HG02973 (cell line): ENCODE measurements at regions not wholly inside any gene's neighbourhood (a gene's known extent, or its start where the extent isn't known, plus 50 kb on each side); places are given as distances from the start of the nearest gene placed in this dataset.

Experiments
- ATAC-seq: cut with Tn5 transposase; IDR thresholded peaks from one replicate; pipeline ENCODE4 v1.9.1; 2021; ENCODE audit warnings: moderate library complexity; ENCODE audit not compliant: unreplicated experiment

DNA sequence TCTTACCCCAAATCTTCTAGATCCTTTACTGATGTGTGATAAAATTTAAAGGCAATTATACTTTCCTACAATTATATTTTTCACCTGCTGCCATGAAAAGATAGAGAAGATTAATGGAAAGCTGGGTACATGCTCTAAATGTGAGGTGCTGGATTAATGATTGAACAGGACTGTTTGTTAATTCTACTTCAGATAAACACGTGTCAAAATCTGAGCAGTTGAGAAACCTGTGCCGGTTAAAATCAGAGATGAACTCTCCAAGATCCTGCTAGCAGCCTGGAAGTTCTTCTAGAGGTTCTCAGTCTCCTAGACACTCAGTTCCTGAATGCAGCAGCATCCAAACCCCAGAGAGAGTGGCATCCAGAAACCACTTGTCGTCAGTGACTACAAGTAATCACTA is 69.2 kb downstream of the INHBA start:
- ATAC-seq: no peak

DNA sequence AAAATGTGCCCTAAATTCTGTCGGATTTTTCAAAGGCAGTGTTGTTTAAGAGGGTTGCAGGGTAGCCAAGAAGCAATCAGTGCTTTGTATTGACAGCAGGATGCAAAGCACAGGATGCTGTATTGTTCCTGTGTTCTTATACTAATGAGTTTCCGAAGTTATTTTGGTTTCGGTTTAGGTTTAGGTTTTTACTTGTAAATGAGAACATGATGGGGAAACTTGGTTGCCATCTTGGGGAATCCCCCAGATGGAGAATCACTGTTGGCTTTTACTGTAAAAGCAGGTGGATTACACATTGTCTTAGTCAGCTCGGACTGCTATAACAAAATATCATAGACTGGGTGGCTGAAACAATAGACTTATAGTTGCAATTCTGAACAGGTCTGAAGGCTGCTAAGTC is 72.1 kb downstream of the INHBA start:
- peak; percentile 85 for ATAC-seq

DNA sequence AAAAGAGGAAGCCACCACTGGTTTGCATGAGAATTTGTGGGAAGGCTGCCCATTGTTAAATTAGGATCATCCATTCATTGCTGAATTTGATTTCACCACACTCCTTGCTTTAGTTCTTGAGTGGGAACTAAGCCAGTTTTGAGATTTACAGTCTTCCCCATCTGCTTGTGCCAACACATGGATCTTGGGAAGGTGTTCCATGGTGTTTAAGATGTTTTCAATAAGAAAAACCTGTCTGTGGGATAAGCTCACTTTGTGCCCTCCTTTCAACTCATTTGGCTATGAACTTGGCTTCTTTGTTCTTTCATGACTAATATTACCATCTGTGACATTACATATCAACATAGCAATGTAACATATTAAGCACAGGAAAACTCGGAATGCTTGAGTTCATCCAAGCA is 73.2 kb downstream of the INHBA start:
- ATAC-seq: no peak

DNA sequence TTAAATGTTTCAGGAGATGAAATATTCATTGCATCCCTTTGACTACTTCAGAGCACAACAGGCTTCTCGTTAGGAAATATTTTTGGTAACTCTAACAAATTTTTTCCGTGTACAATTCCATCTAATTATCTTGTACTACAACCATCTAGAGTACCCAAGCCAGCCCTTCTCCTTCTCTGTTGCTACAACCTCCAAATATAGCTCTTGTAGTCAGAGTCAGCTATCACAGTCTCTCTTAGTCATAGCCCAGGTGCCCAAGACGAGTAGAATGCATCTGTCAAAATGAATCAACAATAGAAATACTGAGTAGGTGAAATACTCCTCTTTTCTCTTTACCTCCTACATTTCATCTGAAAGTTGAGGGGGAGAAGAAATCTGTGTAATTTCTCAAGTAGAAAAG is 74.0 kb downstream of the INHBA start:
- ATAC-seq: peak; percentile 45

DNA sequence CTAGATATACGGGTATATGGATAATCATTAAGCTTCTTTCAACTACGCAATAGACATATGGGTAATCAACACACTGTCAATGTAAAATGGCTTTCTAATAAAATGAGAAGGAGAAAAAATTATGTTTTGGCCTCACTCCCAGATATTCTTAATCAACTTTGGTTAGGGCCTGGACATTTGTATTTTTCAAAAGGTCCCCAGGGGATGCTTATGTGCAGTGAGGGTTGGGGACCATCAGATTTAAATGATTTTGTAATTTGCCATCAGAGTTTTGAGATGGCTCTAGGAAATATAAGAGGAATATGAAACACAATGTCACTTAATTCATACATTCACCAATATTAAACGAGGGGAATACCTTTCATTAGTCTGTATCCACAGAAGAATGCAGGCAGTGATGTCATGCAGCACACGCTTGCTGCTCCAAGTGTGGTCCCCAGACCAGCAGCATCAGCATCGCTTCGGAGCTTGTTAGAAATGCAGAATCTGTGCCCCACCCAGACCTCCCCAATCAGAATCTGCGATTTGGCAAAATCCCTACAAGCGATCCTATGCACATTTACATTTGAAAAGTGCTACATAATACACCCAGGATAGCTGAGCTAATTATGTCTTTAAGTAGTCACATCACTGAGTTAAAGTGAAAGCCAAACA is 75.1 kb downstream of the INHBA start:
- ATAC-seq: no peak

DNA sequence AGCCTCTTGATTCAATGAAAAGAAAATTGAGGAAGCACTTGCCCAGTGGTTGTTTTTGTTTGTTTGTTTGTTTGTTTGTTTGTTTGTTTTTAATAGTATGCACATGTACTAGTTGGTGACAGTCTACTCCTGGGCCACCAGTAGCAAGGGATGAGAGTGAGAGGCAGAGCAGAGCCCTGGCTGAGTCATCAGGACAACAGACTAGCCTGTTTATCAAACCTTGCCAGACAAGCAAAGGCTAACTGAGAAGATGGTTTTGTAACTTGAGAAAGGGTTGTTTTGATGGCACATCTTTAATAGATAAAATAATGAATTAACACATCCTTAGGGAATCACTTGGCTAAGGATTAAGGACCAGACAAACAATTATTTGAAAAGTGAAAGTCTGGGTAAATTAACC is 78.1 kb downstream of the INHBA start:
- ATAC-seq: no peak

DNA sequence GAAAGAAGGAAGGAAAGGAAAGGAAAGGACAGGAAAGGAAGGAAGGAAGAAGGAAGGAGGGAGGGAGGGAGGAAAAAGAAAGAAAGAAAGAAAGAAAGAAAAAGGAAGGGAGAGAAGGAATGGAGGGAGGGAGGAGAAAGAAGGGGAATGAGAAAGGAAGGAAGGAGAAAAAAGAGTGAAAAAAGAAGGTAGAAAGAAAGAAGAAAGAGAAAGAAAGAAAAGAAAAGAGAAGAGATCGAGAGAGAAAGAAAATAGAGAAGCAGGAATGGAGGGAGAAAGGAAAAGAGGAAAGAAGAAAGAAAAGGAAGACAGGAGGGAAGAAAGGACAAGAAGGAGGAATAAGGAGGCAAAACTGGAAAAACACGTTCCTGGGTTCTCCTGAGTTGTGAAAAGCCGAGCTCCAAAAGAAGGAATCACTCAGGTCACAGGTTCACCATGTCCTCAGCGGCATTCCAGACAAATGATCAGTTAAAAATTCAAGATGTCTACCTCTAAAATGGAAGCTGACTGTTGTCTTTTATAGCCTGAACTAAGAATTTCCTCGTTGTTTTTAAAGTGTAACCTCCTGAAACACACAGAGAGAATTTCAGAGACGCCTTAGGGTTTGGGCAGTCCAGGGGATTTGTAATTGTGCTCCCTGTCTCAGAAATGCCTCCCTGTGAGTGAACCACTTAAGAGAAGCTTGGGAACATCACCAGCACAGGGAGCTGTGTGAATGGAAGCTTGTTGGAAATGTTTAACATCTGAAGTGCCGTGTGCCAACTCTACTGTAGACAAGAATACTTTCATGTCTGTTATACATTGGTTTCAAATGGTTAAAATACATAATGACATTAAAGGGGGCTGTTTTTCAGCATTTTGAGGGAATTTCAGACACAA is 80.7 kb downstream of the INHBA start:
- ATAC-seq: no peak

DNA sequence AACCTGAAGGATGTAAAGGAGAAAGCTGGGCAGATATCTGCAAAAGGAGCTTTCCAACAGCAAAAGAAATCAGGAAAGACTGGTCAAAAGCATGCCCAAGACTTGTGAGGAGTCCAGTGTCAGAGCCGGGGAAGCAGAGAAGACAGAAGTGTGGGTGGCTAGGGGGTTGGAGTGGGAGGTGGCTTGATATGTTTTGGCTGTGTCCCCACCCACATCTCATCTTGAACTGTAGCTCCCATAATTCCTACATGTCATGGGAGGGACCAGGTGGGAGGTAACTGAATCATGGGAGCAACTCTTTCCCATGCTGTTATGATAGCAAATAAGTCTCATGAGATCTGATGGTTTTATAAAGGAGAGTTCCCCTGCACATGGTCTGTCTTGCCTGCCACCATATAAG is 84.9 kb downstream of the INHBA start:
- ATAC-seq: no peak

DNA sequence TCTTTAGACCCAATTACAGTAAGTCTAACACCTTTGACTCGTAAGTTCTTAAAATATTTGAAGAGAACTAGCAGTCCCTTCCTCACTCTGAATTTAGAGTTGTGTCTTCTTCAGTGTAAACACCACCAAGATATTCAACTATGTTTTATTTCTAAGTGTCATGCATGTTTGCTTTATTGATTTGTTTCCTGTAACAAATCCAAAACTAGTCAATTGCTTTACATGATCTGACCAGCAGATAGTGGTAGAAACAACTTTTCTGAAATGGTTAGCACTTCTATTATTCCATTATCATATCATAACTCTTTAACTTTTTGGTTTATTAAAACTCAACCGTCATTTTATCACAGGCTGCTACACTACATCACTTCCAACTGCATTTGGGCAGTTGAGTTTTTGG is 90.1 kb downstream of the INHBA start:
- ATAC-seq: no peak

DNA sequence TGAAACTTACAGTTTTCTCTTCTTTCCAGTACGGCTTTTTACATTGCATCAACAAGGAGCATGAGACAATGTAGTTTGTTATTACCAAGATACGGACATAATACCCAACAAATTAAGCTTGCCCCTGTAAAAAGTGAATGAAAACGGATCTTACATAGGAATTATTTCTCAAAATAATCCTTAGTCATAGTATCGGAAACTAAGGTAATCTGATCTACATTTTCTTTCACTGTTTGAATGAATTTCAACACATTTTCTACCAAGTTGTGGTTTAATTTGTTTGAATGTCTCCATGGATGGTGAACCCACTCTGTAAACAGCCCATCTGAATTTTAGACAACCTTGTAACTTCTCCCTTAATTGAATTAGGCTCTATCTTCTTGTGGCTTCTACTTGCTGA is 90.5 kb downstream of the INHBA start:
- no peak for ATAC-seq

DNA sequence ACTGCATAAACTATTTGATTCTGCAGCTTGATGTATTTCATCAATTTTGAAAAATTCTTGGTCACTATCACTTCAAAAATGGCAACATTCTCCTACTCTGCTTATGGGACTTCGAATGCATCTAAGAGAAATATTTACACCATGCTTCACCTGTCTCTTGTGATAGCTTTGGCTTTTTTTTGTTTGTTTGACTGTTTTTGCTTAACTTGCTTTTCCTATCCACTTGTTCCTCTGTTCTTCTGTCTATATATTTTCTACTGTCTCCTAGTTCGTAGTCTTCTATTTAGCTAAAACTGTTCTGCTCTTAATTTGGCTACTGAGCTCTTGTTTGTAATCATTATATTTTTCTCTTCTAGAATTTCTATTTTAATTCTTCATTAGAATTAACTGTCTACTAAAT is 94.4 kb downstream of the INHBA start:
- ATAC-seq: no peak

DNA sequence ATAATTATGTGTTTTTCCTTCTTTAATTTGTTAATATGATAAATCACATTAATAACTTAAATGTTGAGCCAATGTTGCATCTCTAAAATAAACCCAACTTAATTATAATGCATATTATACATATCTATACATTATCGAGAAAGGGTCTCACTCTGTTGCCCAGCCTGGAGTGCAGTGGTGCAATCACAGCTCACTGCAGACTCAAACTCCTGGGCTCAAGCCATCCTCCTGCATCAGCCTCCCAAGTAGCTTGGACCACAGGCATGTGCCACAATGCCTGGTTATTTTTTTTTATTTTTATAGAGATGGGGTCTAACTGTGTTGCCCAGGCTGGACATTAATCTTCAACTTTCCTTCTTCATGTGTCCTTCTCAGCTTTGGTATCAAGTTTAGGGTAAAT is 98.9 kb downstream of the INHBA start:
- ATAC-seq: no peak

DNA sequence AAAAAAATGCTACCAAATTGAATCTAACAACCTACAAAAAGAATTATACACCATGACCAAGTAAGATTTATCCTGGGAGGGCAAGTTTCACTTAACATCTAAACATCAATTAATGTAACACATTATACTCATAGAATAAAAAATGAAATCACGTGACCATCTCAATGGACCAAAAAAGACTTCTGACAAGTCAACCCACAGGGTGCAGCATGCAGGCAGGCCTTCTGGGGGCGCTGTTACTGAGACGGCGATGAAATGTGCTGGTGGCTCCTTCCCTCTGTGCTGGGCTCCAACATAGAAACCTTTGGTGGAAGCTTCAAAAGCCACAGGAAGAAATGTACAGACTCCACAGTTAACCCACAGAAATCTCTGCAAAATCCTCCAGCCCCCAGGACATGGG is 103.1 kb downstream of the INHBA start:
- no peak for ATAC-seq

DNA sequence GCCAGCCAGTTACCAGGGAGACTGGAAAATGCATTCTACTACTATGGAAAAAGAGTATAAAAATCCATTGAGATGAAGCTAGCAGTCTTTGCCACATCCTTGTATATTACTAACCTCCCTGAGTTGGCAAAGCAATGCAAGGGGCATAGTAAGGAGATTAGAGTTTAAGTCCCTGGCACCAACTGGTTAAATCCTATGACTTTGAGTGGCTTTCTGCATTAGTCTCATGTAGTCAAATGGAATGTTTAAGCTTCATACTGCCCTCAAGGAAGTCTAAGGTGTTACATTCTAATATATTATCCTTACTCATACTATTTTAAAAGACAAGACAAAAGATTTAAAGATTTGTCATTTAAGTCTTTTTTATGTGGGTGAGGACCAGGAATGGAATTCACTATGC is 110.1 kb downstream of the INHBA start:
- no peak for ATAC-seq

DNA sequence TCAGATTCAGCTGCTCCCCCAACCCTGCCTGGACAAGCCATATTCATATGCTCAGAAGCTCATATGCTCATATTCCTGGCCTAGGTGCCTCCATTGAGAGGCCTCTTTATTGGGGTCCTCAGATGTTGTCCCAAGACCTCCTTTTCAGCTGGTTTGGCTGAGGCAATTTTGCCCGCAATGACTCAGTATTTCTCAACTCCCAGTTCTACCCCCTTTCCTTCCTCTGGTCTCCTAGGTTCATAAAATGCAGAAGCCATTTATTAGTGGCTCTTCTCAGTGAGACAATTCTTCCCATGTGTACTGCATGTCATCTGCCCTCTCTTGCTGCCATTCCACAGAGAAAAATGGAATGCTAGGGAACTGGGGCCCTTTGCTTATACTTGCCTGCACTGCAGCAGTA is 110.7 kb downstream of the INHBA start:
- no peak for ATAC-seq

DNA sequence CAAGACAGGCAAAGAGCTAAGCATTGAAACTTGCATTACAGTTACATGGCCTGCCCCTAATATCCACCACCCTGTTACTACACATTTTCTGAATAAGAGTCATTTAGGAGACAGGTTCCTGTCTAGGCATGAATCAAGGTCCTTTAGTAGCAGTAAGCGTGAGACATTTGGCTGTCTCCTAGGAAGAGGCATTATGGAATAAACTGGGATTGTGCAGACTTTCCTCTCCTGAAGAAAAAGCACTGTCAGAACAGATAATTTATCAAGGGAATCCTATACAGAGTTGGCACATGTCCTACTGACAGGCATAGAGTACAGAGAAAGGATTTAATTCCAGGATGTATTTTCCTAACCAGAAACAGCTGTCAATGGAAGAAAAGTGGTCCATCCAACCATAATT is 111.9 kb downstream of the INHBA start:
- no peak for ATAC-seq

DNA sequence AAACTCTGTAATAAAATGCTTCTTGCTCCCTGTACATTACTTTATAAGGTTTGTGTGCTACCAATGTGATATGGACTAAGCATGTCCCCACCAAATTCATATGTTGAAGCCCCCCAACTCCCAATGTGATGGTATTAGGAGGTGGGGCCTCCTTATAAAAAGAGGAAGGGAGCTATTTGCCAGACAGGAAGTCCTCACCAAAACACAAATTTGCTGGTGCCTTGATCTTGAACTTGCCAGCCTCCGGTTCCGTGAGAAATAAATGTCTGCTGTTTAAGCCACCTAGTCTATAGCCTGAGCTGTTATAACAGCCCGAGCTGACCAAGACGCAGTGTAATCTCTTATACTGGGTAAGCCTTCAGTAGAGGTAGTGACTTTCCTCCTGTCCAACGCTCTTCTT is 114.5 kb downstream of the INHBA start:
- ATAC-seq: no peak

DNA sequence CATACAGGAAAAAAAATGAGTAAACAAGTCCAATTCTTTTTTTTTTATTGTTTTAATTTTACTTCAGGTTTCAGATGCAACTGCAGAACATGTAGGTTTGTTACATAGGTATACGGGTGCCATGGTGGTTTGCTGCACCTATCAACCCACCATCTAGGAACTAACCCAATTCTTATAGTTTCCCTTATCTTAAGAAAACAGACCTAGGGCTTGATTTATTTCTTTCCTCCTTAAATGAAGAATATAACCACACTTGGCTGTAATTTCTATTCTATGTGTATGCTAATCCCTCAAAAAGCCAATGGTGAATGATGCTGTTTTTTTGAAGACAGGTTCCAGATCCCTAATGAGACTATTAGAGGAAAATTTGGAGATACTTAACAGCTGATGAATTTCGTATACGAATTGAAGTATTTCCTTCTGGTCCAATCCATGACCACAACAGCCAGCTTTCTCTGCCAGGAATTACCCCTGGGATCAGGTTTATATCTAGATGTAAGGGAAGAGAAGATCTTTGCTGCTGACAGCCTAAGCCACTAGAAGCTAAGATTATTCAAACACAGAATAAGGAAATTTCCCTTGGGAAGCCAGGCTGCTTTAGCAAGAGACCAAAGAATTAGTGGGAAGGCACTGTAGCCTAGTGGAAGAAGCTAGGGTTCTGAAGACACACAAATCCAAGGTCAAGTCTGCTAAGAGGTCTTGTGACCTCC is 115.8 kb downstream of the INHBA start:
- no peak for ATAC-seq

DNA sequence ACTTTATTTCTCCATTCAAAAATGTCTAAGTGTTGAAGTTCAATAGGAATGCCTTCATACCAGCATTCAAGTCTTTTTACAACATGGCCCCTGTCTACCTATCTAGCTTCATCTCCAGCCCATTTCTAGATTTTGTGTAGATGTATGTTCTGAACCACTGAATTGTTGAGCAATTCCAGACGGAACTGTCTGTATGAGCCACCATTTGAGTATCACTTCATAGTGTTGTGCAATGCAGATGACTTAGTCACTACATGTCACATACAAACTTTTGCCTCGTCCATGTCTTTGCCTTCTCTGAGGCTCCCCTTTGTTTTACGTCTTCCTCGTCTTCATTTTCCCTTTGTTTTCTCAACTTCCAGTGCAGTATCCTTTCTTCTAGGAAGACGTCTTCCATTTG is 118.1 kb downstream of the INHBA start:
- ATAC-seq: no peak

DNA sequence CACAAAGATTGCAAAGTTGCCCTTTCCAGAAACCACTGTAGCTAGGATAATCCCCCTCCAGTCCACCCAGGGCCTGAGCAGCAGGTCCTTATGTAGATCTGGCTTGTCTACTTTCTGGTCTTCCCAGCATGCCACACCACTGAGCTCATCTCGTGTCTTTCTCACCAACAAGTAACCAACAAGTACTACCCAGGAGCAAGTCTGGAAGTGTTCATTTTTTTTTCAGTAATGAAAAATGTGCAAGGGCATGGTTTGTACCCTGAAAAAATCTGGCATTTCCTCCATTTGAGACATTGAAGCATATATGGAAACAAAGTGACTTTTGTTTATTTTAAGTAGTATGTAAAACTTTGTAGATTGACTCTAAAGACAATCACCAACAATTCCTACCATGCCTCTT is 120.8 kb downstream of the INHBA start:
- ATAC-seq: no peak

DNA sequence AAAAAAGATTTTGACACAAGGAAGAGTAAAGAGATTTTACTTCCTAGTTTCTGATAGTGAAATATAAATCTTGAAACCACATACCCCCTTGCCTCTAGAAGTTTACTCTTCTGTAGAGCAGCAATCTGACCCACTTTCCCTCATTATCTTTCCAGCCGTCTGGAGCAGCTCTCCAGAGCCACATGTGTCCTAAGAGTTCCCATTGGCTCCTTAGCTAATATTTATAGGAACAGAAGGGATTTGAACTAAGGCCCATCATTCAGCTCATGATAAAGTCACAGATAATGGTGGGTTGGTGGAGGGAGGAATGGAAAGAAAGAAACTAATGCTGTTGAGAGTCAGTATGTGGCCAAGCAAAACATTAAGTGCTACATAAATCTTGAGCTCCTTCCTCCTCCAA is 121.8 kb downstream of the INHBA start:
- no peak for ATAC-seq
